IPS-NIHi11 (cell line): ENCODE measurements at regions not wholly inside any gene's neighbourhood (a gene's known extent, or its start where the extent isn't known, plus 50 kb on each side); places are given as distances from the start of the nearest gene placed in this dataset.
"Not testable (repeated sequence)": the region's sequence is repeated elsewhere in the genome, so short reads cannot be mapped to it uniquely, and the experiment has no call there.

Source experiments
- DNase-seq: peaks from one replicate; pipeline ENCODE4 v3.0.0; 2012; ENCODE audit warnings: mixed read lengths, low spot score

DNA sequence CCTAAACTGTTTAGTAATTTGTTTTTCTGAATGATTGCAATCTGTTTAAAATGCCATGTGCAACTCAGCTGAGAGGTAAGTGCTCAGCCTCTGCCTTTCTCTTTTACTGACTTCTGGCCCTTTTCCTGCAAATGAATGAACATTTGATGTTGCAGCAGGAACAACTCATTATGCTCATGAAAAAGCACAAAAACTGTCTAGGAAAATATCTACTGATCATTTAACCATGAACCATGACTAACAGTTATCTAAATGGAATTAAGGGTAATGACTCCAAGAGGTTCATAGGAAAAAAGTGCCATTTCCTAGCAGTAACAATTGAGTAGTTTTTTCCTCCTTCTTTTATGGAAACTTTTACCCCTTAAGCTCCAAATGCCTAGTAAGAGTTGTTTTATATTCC lies 70.6 kb upstream of the ANKH start:
- no peak for DNase-seq

- no peak for DNase-seq
Observed at GRCh38 chr5:14937254-14937653, 65.7 kb upstream of the ANKH start.

GRCh38 chr5:14936588-14936987 lies 65.0 kb upstream of the ANKH start:
- no peak for DNase-seq

GRCh38 chr5:14935341-14935740 lies 63.8 kb upstream of the ANKH start:
- DNase-seq = no peak

- DNase-seq = no peak
Observed at GRCh38 chr5:14932902-14933469, 61.4 kb upstream of the ANKH start.

GRCh38 chr5:14930486-14930885 lies 58.9 kb upstream of the ANKH start:
- DNase-seq = no peak

- no peak for DNase-seq
Observed at GRCh38 chr5:14929293-14930065, 57.9 kb upstream of the ANKH start.

GRCh38 chr5:14928661-14929060 lies 57.1 kb upstream of the ANKH start:
- no peak for DNase-seq

DNA sequence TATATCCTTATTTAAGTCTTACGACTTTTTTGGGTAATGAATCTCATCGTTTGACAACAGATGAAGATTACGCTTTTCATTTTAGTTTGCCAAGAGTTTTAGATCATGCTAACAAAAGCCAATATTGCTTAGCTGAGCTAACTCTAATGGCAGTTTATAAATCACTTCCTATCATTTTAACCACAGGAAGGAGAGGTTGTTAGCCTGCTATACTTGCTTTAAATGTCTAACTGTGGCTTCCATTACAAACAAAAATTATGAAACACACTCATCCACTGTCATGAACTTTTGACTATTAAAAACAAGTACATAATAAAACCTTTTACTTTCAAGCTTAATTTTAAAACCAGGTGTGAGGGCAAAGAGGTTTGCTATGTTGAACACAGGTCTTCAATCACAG lies 53.7 kb upstream of the ANKH start:
- no peak for DNase-seq

DNA sequence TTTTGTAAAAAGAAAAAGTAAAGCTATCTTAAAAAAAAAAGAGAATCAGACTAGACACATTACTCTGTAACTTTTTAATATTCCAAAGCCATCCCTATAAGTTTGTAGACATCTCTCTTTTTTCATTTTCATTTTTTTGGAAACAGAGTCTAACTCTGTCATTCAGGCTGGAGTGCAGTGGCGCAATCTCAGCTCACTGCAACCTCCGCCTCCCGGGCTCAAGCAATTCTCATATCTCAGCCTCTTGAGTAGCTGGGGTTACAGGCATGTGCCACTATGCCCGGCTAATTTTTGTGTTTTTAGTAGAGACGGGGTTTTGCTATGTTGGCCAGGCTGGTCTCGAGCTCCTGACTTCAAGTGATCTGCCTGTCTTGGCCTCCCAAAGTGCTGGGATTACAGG lies 51.4 kb upstream of the ANKH start:
- DNase-seq = not testable (repeated sequence)

GRCh38 chr5:14922456-14922855 lies 50.9 kb upstream of the ANKH start:
- DNase-seq = no peak
